ENCODE measurements at regions not wholly inside any gene's neighbourhood (a gene's known extent, or its start where the extent isn't known, plus 50 kb on each side); places are given as distances from the start of the nearest gene placed in this dataset.

GRCh38 chr10:52668024-52668423 is 104.6 kb downstream of the MBL2 start:
- no peak for TF ChIP-seq CTCF (IDR thresholded peaks at IDR 0.05)

- TF ChIP-seq CTCF (IDR thresholded peaks at IDR 0.05): no peak
Observed at GRCh38 chr10:52672880-52673279, 99.7 kb downstream of the MBL2 start.

- no peak for TF ChIP-seq CTCF (IDR thresholded peaks at IDR 0.05)
Observed at GRCh38 chr10:52673468-52673867, 99.1 kb downstream of the MBL2 start.

GRCh38 chr10:52674474-52674873 is 98.1 kb downstream of the MBL2 start:
- no peak for TF ChIP-seq CTCF (IDR thresholded peaks at IDR 0.05)

GRCh38 chr10:52677086-52677485 is 95.5 kb downstream of the MBL2 start:
- no peak for TF ChIP-seq CTCF (IDR thresholded peaks at IDR 0.05)

GRCh38 chr10:52678611-52679010 is 94.0 kb downstream of the MBL2 start:
- TF ChIP-seq CTCF (IDR thresholded peaks at IDR 0.05): no peak

GRCh38 chr10:52679117-52679516 is 93.5 kb downstream of the MBL2 start:
- TF ChIP-seq CTCF (IDR thresholded peaks at IDR 0.05): no peak

GRCh38 chr10:52682766-52683165 is 89.8 kb downstream of the MBL2 start:
- no peak for TF ChIP-seq CTCF (IDR thresholded peaks at IDR 0.05)
